WTC11 (cell line): ENCODE measurements at regions not wholly inside any gene's neighbourhood (a gene's known extent, or its start where the extent isn't known, plus 50 kb on each side); places are given as distances from the start of the nearest gene placed in this dataset.

ENCODE experiments used
- CREM ChIP-seq: sonication (generic); formaldehyde crosslinking; IDR thresholded peaks from 2 replicates; pipeline ENCODE4 v1.8.1; 2022; ENCODE audit warnings: mild to moderate bottlenecking, missing genetic modification reagents, moderate library complexity
- E2F4 ChIP-seq: sonication (generic); formaldehyde crosslinking; IDR thresholded peaks from 2 replicates; pipeline ENCODE4 v1.8.1; 2022; ENCODE audit warnings: low read depth, mild to moderate bottlenecking, moderate library complexity, missing genetic modification reagents, borderline replicate concordance
- FOXJ3 ChIP-seq: sonication (generic); formaldehyde crosslinking; IDR thresholded peaks from 2 replicates; pipeline ENCODE4 v1.9.0; 2021; ENCODE audit warnings: missing genetic modification reagents, mild to moderate bottlenecking, borderline replicate concordance
- JUN ChIP-seq: sonication (generic); formaldehyde crosslinking; IDR thresholded peaks from 2 replicates; pipeline ENCODE4 v1.8.0; 2023; ENCODE audit warnings: mild to moderate bottlenecking, missing genetic modification reagents
- NFYB ChIP-seq: sonication (generic); formaldehyde crosslinking; conservative IDR thresholded peaks from 2 replicates; pipeline ENCODE4 v1.8.0; 2022; ENCODE audit warnings: low read depth, missing genetic modification reagents
- NR3C1 ChIP-seq: sonication (generic); formaldehyde crosslinking; conservative IDR thresholded peaks from 2 replicates; pipeline ENCODE4 v1.8.1; 2023; ENCODE audit warnings: low read depth, mild to moderate bottlenecking, missing genetic modification reagents
- OVOL2 ChIP-seq: fragments of 250-450 bp; sonication (Bioruptor Pico); IDR thresholded peaks from 2 replicates; pipeline ENCODE4 v1.9.0; 2021; ENCODE audit warnings: mild to moderate bottlenecking, borderline replicate concordance
- TCF7 ChIP-seq: sonication (generic); formaldehyde crosslinking; IDR thresholded peaks from 2 replicates; pipeline ENCODE4 v1.8.0; 2022; ENCODE audit warnings: mild to moderate bottlenecking, low read depth, missing genetic modification reagents, moderate library complexity
- ZNF138 ChIP-seq: sonication (generic); formaldehyde crosslinking; conservative IDR thresholded peaks from 2 replicates; pipeline ENCODE4 v1.8.1; 2022; ENCODE audit warnings: mild to moderate bottlenecking, moderate library complexity, missing genetic modification reagents
- ZNF396 ChIP-seq: fragments of 250-450 bp; sonication (Bioruptor Pico); IDR thresholded peaks from 2 replicates; pipeline ENCODE4 v1.8.0; 2021; ENCODE audit warnings: mild to moderate bottlenecking, moderate library complexity, borderline replicate concordance
- TF ChIP-seq, protein P1 (sequence below): fragments of 200-600 bp; IDR thresholded peaks from 2 replicates; pipeline ENCODE4 v1.8.0; 2022; ENCODE audit warnings: antibody characterized with exemption

DNA sequence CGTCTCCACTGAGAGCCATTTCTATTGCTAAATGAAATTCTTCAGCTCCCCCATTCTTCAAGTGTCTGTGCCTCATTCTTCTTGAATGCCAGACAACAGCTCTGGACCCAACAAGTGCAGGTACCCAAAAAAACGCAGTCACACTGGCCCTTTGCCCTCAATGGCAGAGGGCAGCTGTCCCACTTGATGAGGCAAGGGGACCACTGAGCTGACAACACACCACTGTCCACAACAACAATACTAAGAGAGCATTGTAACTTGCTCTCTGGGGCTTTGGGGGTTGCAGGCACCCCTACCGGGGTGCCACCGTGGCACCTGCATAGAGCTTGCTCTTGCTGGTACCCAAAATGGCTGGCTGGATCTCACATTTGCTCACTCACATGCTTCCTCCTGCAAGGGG is 827.0 kb upstream of the DDX18 start:
- TF ChIP-seq, protein P1, sequence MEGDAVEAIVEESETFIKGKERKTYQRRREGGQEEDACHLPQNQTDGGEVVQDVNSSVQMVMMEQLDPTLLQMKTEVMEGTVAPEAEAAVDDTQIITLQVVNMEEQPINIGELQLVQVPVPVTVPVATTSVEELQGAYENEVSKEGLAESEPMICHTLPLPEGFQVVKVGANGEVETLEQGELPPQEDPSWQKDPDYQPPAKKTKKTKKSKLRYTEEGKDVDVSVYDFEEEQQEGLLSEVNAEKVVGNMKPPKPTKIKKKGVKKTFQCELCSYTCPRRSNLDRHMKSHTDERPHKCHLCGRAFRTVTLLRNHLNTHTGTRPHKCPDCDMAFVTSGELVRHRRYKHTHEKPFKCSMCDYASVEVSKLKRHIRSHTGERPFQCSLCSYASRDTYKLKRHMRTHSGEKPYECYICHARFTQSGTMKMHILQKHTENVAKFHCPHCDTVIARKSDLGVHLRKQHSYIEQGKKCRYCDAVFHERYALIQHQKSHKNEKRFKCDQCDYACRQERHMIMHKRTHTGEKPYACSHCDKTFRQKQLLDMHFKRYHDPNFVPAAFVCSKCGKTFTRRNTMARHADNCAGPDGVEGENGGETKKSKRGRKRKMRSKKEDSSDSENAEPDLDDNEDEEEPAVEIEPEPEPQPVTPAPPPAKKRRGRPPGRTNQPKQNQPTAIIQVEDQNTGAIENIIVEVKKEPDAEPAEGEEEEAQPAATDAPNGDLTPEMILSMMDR = no peak
- TF ChIP-seq CREM (CRISPR knock-in tag) (no peak), JUN (CRISPR knock-in tag) (no peak), OVOL2 (CRISPR knock-in tag) (no peak), NFYB (no peak), NR3C1 (CRISPR knock-in tag) (no peak), TCF7 (CRISPR knock-in tag) (no peak), ZNF138 (CRISPR knock-in tag) (no peak), FOXJ3 (CRISPR knock-in tag) (no peak), ZNF396 (CRISPR knock-in tag) (no peak), E2F4 (no peak)
